Right hindlimb (tissue), 1 donor: ENCODE measurements at regions not wholly inside any gene's neighbourhood (a gene's known extent, or its start where the extent isn't known, plus 50 kb on each side); places are given as distances from the start of the nearest gene placed in this dataset.
A peak's percentile ranks its signal among the peaks of the same experiment; 100 is the strongest.

Experiments used
- DNase-seq: peaks from one replicate; pipeline ENCODE4 v3.0.0-alpha.2; 2018

- no peak for DNase-seq
These were observed 218.4 kb upstream of the ZBED5 start for GRCh38 chr11:11076276-11076675.

GRCh38 chr11:11075515-11076171, 217.8 kb upstream of the ZBED5 start:
- DNase-seq = no peak

- DNase-seq = peak; percentile 27
These were observed 217.0 kb upstream of the ZBED5 start for GRCh38 chr11:11074686-11075335.

- DNase-seq = no peak
These were observed 216.1 kb upstream of the ZBED5 start for GRCh38 chr11:11073996-11074395.

GRCh38 chr11:11072067-11072466, 214.2 kb upstream of the ZBED5 start:
- DNase-seq = no peak

GRCh38 chr11:11071486-11071885, 213.6 kb upstream of the ZBED5 start:
- peak; percentile 35 for DNase-seq

- DNase-seq = peak; percentile 40
These were observed 213.1 kb upstream of the ZBED5 start for GRCh38 chr11:11070976-11071375.

- peak; percentile 70 for DNase-seq
These were observed 212.3 kb upstream of the ZBED5 start for GRCh38 chr11:11069841-11070835.

GRCh38 chr11:11068113-11068512, 210.3 kb upstream of the ZBED5 start:
- no peak for DNase-seq

GRCh38 chr11:11065396-11065795, 207.5 kb upstream of the ZBED5 start:
- no peak for DNase-seq

GRCh38 chr11:11057472-11057854, 199.6 kb upstream of the ZBED5 start:
- no peak for DNase-seq

- no peak for DNase-seq
These were observed 199.1 kb upstream of the ZBED5 start for GRCh38 chr11:11056749-11057471.

- no peak for DNase-seq
These were observed 198.5 kb upstream of the ZBED5 start for GRCh38 chr11:11056316-11056715.

GRCh38 chr11:11047851-11048610, 190.2 kb upstream of the ZBED5 start:
- DNase-seq = no peak

GRCh38 chr11:11046781-11047180, 188.9 kb upstream of the ZBED5 start:
- no peak for DNase-seq

GRCh38 chr11:11045156-11045930, 187.5 kb upstream of the ZBED5 start:
- DNase-seq = no peak

- DNase-seq = no peak
These were observed 186.4 kb upstream of the ZBED5 start for GRCh38 chr11:11044137-11044855.

GRCh38 chr11:11043721-11044120, 185.9 kb upstream of the ZBED5 start:
- no peak for DNase-seq

- no peak for DNase-seq
These were observed 181.5 kb upstream of the ZBED5 start for GRCh38 chr11:11039208-11039965.

GRCh38 chr11:11038782-11039181, 180.9 kb upstream of the ZBED5 start:
- no peak for DNase-seq
